ENCODE measurements at regions not wholly inside any gene's neighbourhood (a gene's known extent, or its start where the extent isn't known, plus 50 kb on each side); places are given as distances from the start of the nearest gene placed in this dataset.
"Not testable (repeated sequence)": the region's sequence is repeated elsewhere in the genome, so short reads cannot be mapped to it uniquely, and the experiment has no call there.

GRCh38 chr1:245060684-245061374 is 94.0 kb upstream of the KIF26B start:
- Histone ChIP-seq H3K36me3 (ENCODE audit: control insufficient read depth, insufficient read depth, low read length) (no peaks in the 10 kb centered on the region), H3K27me3 (replicated peaks; ENCODE audit: control insufficient read depth, insufficient read depth, low read length) (no peaks in the 10 kb centered on the region), H3K4me3 (replicated peaks; ENCODE audit: low read depth, low read length) (no peak overlapping the region)
- no peak for DNase-seq (ENCODE audit: extremely low read depth, insufficient read length)
- TF ChIP-seq CTCF (IDR thresholded peaks at IDR 0.05; ENCODE audit: insufficient read depth, low read length, poor library complexity, severe bottlenecking) = no peak

- H3K4me3 ChIP-seq (replicated peaks; ENCODE audit: low read depth, low read length) = no peak overlapping the region
- no peaks in the 10 kb centered on the region for H3K27me3 ChIP-seq (replicated peaks; ENCODE audit: control insufficient read depth, insufficient read depth, low read length)
- TF ChIP-seq CTCF (IDR thresholded peaks at IDR 0.05; ENCODE audit: insufficient read depth, low read length, poor library complexity, severe bottlenecking) = no peak
- DNase-seq (ENCODE audit: extremely low read depth, insufficient read length) = no peak
- no peaks in the 10 kb centered on the region for H3K36me3 ChIP-seq (ENCODE audit: control insufficient read depth, insufficient read depth, low read length)
Measured at GRCh38 chr1:245059806-245060424, 94.9 kb upstream of the KIF26B start.

- H3K27me3 ChIP-seq (replicated peaks; ENCODE audit: control insufficient read depth, insufficient read depth, low read length) = no peaks in the 10 kb centered on the region
- DNase-seq (ENCODE audit: extremely low read depth, insufficient read length) = no peak
- no peaks in the 10 kb centered on the region for H3K36me3 ChIP-seq (ENCODE audit: control insufficient read depth, insufficient read depth, low read length)
- TF ChIP-seq CTCF (IDR thresholded peaks at IDR 0.05; ENCODE audit: insufficient read depth, low read length, poor library complexity, severe bottlenecking) = no peak
- no peak overlapping the region for H3K4me3 ChIP-seq (replicated peaks; ENCODE audit: low read depth, low read length)
Measured at GRCh38 chr1:245058882-245059281, 95.9 kb upstream of the KIF26B start.

GRCh38 chr1:245058436-245058835 is 96.3 kb upstream of the KIF26B start:
- Histone ChIP-seq H3K27me3 (replicated peaks; ENCODE audit: control insufficient read depth, insufficient read depth, low read length) (no peaks in the 10 kb centered on the region), H3K36me3 (ENCODE audit: control insufficient read depth, insufficient read depth, low read length) (no peaks in the 10 kb centered on the region), H3K4me3 (replicated peaks; ENCODE audit: low read depth, low read length) (no peak overlapping the region)
- no peak for TF ChIP-seq CTCF (IDR thresholded peaks at IDR 0.05; ENCODE audit: insufficient read depth, low read length, poor library complexity, severe bottlenecking)
- DNase-seq (ENCODE audit: extremely low read depth, insufficient read length) = no peak

- Histone ChIP-seq H3K4me3 (replicated peaks; ENCODE audit: low read depth, low read length) (no peak overlapping the region), H3K27me3 (replicated peaks; ENCODE audit: control insufficient read depth, insufficient read depth, low read length) (peaks cover 1% of the 10 kb centered on the region; the same call in 1 of the 2 replicates), H3K36me3 (ENCODE audit: control insufficient read depth, insufficient read depth, low read length) (no peaks in the 10 kb centered on the region)
- TF ChIP-seq CTCF (IDR thresholded peaks at IDR 0.05; ENCODE audit: insufficient read depth, low read length, poor library complexity, severe bottlenecking) = no peak
- DNase-seq (ENCODE audit: extremely low read depth, insufficient read length) = no peak
Measured at GRCh38 chr1:245056913-245057312, 97.9 kb upstream of the KIF26B start.

GRCh38 chr1:245056296-245056695 is 98.5 kb upstream of the KIF26B start:
- DNase-seq (ENCODE audit: extremely low read depth, insufficient read length); H3K4me3 ChIP-seq (replicated peaks; ENCODE audit: low read depth, low read length): not testable (repeated sequence)

More at GRCh38 chr1:245056296-245056695, 98.5 kb upstream of the KIF26B start:
- not testable (repeated sequence) for H3K27me3 ChIP-seq (replicated peaks; ENCODE audit: control insufficient read depth, insufficient read depth, low read length); H3K36me3 ChIP-seq (ENCODE audit: control insufficient read depth, insufficient read depth, low read length)

All from GM06990 (cell line).